Type B pancreatic cell (in vitro differentiated cells): ENCODE measurements at regions not wholly inside any gene's neighbourhood (a gene's known extent, or its start where the extent isn't known, plus 50 kb on each side); places are given as distances from the start of the nearest gene placed in this dataset.

Source experiments
- DNase-seq: peaks from one replicate; pipeline ENCODE4 v3.0.0; 2021; ENCODE audit warnings: mixed read lengths; ENCODE audit not compliant: unreplicated experiment; ENCODE audit errors: extremely low spot score
- H3K27ac Mint-ChIP-seq: 2 replicates; pipeline ENCODE4 v1.8.0; 2021; ENCODE audit warnings: mild to moderate bottlenecking, mixed read lengths
- H3K27me3 Mint-ChIP-seq: 2 replicates; pipeline ENCODE4 v1.8.0; 2021; ENCODE audit warnings: mixed read lengths
- H3K36me3 Mint-ChIP-seq: 2 replicates; pipeline ENCODE4 v1.8.0; 2021; ENCODE audit warnings: mixed read lengths
- H3K4me1 Mint-ChIP-seq: one replicate; pipeline ENCODE4 v1.8.0; 2021; ENCODE audit warnings: mixed read lengths; ENCODE audit not compliant: unreplicated experiment
- H3K4me3 Mint-ChIP-seq: 2 replicates; pipeline ENCODE4 v1.8.0; 2021; ENCODE audit warnings: mild to moderate bottlenecking, mixed read lengths
- H3K9me3 Mint-ChIP-seq: 2 replicates; pipeline ENCODE4 v1.8.0; 2021; ENCODE audit warnings: mixed read lengths
- TF ChIP-seq, protein P1 (sequence below): fragments of 200-600 bp; sonication (generic); conservative IDR thresholded peaks from 2 replicates; pipeline ENCODE4 v1.5.0; 2021; ENCODE audit warnings: antibody characterized with exemption, mild to moderate bottlenecking

DNA sequence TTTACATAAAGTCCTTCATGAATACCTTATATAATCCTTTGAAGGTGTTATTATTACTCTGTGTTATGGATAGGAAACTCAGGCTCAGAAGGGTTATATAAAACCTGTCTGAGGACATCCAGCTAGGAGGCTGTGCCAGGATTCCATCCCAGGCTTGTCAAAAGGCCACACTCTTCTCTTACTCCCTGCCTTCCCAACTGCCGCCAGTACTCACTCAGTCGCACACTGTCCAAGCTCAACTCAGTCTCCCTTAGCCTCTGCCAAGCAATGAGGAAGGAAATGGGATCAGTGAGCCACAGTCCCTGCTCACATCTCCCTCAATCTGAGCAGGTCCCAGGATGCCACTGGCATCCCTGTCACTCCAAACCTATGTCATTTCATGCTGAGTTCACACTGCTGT, 94.4 kb downstream of the NAV1 start:
- H3K36me3 Mint-ChIP-seq = no peaks in the 10 kb centered on the region
- no peak overlapping the region for H3K4me3 Mint-ChIP-seq
- H3K27me3 Mint-ChIP-seq = no peaks in the 10 kb centered on the region
- DNase-seq = no peak
- H3K9me3 Mint-ChIP-seq = no peaks in the 10 kb centered on the region
- H3K4me1 Mint-ChIP-seq = peaks cover 37% of the 10 kb centered on the region
- no peak overlapping the region for H3K27ac Mint-ChIP-seq
- TF ChIP-seq, protein P1, sequence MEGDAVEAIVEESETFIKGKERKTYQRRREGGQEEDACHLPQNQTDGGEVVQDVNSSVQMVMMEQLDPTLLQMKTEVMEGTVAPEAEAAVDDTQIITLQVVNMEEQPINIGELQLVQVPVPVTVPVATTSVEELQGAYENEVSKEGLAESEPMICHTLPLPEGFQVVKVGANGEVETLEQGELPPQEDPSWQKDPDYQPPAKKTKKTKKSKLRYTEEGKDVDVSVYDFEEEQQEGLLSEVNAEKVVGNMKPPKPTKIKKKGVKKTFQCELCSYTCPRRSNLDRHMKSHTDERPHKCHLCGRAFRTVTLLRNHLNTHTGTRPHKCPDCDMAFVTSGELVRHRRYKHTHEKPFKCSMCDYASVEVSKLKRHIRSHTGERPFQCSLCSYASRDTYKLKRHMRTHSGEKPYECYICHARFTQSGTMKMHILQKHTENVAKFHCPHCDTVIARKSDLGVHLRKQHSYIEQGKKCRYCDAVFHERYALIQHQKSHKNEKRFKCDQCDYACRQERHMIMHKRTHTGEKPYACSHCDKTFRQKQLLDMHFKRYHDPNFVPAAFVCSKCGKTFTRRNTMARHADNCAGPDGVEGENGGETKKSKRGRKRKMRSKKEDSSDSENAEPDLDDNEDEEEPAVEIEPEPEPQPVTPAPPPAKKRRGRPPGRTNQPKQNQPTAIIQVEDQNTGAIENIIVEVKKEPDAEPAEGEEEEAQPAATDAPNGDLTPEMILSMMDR = no peak

DNA sequence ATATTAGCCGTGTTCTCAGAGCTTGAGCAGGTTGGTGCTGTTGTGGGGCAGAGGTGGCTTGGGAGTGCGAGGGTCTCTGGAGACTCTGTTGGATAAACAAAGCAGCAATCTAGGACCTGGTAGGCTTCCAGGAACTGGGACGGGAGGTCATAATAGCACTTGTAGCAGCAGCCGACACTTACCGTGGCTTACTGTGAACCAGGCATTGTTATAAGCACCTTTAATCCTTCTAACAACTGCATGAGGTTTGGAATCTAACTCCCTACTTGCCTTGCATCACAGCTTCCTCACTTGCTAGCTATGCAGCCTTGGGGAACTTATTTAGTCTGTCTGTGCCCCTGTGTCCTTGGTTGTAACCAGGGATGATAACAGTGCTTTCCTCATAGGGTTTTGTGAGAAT, 94.9 kb downstream of the NAV1 start:
- TF ChIP-seq, protein P1 = no peak
- Mint-ChIP-seq H3K27me3 (no peaks in the 10 kb centered on the region), H3K4me1 (peaks cover 42% of the 10 kb centered on the region), H3K36me3 (peaks cover 2% of the 10 kb centered on the region), H3K27ac (no peak overlapping the region), H3K4me3 (no peak overlapping the region), H3K9me3 (no peaks in the 10 kb centered on the region)
- no peak for DNase-seq

GRCh38 chr1:201634261-201634660, 95.3 kb downstream of the NAV1 start:
- Mint-ChIP-seq H3K27ac (no peak overlapping the region), H3K36me3 (peaks cover 3% of the 10 kb centered on the region), H3K4me3 (no peak overlapping the region), H3K4me1 (peaks cover 44% of the 10 kb centered on the region), H3K27me3 (no peaks in the 10 kb centered on the region), H3K9me3 (no peaks in the 10 kb centered on the region)
- TF ChIP-seq, protein P1 = no peak
- no peak for DNase-seq

DNA sequence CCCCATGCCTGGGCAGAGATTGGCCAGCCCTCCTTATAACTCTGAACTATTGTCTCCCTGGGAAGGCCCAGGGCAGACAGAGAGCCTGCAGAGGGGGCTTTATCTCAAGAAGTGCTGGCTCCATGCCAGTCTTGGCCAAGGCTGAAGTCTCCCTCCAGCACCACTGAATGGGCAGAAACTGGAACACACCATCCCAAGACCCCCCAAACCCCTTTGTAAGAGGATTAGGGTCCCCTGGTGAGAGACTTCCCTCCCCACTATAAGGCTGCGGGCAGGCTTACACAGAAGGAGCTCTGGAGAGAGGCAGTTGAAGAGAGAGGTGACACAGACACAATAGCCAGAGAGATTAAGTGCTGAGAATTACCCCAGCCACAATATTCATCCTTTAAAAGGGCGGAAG, 97.2 kb downstream of the NAV1 start:
- TF ChIP-seq, protein P1 = no peak
- no peak for DNase-seq
- Mint-ChIP-seq H3K9me3 (no peaks in the 10 kb centered on the region), H3K4me1 (peaks cover 38% of the 10 kb centered on the region), H3K4me3 (no peak overlapping the region), H3K27me3 (no peaks in the 10 kb centered on the region), H3K36me3 (peaks cover 3% of the 10 kb centered on the region), H3K27ac (no peak overlapping the region)

DNA sequence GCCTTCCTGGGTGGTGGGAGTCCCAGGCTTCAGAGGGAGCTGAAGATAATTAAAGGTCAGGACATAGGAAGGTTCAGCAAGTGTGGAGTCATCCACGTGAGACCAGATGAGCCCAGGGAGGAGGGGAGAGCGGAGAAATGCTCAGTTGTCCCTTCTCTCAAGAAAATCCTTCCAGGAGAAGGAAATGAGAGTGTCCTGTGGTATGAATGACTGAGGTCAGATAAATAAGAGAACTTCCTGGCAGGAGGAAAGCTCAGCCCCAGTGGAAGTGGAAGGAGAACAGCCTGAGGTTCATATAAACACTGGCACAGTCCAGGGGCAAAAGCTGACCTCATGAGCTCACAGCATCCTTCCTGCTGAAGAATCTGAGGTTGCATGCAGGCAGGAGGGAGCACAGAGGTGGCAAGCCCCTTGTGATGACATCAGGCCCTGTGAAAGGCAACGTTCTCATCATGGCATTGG, 97.6 kb downstream of the NAV1 start:
- DNase-seq = no peak
- Mint-ChIP-seq H3K9me3 (no peaks in the 10 kb centered on the region), H3K4me1 (peaks cover 36% of the 10 kb centered on the region), H3K4me3 (no peak overlapping the region), H3K27ac (no peak overlapping the region), H3K36me3 (peaks cover 3% of the 10 kb centered on the region), H3K27me3 (no peaks in the 10 kb centered on the region)
- TF ChIP-seq, protein P1 = no peak
